Putamen (tissue), 1 donor: ENCODE measurements at regions not wholly inside any gene's neighbourhood (a gene's known extent, or its start where the extent isn't known, plus 50 kb on each side); places are given as distances from the start of the nearest gene placed in this dataset.

Experiments
- DNase-seq: peaks from one replicate; pipeline ENCODE4 v3.0.0-alpha.2; 2016; ENCODE audit warnings: low spot score

- no peak for DNase-seq
These were observed 855.4 kb upstream of the ARPP21 start for GRCh38 chr3:34783876-34784275.

DNA sequence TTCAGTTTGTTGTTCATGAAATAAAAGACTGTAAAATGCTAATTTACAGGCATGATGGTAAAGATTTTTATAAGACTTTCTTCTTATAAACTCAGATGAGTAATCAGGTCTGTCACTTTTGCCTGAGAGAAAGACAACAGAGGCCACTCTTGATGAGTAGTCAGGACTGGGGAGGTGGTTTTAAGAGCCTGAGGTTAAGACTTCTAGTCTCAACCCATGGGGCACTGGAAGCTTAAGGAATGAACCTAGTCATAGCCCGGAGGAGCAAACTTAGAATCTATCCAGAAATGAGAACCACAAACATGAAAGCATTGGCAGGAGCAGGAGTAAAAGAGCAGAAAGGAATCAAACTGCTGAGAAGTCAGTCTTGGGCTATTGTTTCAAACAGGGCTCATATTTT lies 846.3 kb upstream of the ARPP21 start:
- DNase-seq, result no peak

DNA sequence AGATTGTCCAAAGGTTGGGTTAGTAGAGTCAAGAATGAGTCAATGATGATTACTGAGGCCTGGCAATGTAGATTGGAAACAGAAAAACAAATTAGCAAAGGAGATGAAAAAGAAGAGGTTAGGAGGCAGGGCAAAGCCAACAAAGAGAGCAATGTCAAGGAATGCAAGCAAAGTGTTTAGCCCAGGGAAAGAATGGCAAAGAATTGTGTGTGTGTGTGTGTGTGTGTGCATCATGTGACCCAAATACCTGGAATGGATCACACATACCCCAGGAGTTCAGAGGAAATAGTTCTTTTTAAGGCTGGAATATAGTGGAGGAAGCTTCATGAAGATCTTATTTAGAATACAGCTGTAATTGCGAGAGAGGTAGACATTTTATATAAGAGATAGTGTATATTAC lies 831.7 kb upstream of the ARPP21 start:
- no peak for DNase-seq

DNA sequence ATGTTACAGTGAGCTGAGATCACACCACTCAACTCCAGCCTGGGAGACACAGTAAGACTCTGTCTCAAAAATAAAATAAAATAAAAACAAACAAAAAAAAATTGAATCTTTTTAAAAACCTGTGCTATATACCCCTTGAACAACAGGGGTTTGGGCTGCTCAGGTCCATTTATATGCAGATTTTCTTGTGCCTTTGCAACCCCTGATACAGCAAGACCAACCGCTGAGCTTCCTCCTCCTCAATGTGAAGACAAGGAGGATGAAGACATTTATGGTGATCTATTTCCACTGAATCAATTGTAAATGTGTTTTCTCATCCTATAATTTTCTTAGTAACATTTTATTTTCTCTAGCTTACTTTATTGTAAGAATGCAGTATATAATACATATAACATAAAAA lies 831.0 kb upstream of the ARPP21 start:
- DNase-seq, result no peak

GRCh38 chr3:34828847-34829246 lies 810.5 kb upstream of the ARPP21 start:
- DNase-seq, result no peak

DNA sequence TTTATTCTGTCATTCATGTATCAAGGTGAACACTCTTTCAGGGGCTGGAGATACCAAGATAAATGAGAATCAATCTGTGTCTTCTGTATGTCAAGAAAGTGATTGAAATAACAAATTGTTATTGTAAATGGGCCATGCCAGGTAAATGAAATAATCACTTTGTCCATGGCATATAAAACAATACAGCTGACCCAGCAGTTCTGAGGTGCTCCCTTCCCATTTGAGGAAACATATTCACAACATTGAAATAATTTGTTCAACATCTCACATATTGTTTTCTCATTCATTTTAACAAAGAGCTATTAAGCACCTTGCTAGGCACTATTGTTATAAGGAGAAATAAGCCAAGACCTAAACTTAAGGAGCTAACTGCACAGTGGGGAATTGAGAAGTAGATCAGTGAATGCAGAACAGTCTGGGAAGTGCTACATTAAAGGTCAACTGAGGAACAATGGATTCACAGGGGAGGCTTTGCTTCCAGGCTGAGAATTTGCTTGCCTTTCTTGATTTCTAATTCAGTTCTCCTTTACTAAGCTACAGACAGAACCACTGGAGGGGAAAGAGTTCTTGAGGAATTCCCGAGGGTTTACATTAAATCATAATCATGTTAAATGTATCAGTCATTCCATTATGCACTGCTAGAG lies 806.3 kb upstream of the ARPP21 start:
- no peak for DNase-seq

- DNase-seq, result no peak
These were observed 801.2 kb upstream of the ARPP21 start for GRCh38 chr3:34837848-34838741.

DNA sequence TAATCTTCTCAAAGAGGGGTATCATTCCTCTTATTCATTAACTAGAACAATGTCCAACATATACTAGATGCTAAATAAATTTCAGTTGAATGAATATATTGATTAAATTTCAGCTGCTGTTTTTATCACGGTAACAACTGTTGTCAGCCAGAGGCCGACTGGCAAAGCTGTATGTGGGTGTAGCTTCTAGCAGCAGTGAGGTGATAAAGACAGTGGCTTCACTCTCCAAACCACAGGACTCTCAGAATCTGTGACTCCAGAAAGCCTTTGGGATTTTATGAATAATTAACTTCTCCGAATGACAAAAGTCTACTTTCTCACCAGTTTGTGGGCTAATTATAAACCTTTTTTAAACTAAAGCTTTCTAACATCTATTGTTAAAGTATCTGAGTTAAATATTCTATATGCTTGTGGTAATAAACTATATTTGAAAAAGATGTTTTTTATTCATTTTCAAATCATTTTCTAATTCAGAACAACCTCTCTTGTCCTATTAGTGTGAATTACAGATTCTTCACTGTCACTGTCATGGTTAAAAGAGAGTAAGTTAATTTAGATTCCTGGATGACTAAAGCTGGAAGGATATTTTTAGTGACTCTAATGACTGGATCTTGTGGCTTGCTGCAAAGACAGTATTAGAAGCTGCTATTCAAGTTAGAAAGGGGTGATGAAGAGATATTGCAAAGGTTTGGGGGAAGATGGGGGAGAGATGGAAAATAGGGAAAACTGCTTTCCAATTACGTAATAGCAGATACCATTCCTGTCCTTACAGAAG lies 796.4 kb upstream of the ARPP21 start:
- peak; percentile 47 for DNase-seq

- no peak for DNase-seq
These were observed 795.1 kb upstream of the ARPP21 start for GRCh38 chr3:34844323-34844620.

DNA sequence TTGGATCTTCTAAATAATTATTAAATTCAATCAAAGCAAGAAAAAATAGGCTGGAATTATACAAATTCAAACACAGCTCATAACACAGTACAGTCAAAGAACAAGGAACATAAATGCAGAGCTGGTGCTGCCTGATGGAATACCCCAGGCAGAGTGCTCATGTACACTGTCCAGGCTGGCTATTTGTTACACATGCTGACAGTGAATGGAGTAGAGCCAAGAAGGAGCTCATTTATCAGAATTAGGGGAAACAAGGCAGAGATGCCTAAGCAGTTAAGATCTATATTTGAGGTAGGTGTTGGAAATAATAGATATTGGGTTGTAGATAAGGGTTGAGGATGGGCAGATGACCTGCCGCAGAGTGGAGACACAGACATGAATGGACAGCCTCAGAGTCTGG lies 788.2 kb upstream of the ARPP21 start:
- no peak for DNase-seq

DNA sequence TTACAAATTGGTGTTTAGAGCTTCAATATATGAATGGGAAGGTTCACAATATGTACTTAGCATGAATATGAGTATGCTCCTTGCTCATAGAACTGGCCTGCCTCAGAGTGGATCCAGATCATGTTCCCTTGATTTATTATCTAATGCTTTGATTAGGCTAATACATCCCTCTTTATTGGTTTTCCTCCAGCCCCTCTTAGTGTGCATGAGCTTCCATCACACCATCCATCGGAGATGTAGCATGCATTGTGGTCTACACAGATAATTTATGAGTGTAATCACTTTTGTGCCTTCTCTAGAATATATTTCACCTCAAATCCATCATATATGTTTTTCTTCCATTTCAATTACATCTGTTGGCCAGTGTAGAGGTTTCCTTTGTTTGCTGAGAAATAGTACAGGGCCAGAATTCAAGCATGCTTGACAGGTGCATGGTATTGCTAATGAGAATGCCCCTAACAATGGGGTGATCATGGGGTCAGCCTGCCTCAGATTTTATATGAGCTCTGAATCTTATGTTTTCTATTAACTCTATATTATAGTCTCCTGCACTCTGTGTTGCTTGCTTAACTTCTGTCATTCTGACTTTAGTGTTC lies 786.4 kb upstream of the ARPP21 start:
- DNase-seq, result no peak

- DNase-seq, result no peak
These were observed 783.0 kb upstream of the ARPP21 start for GRCh38 chr3:34856081-34856947.

GRCh38 chr3:34858067-34858660 lies 781.2 kb upstream of the ARPP21 start:
- DNase-seq, result no peak

- no peak for DNase-seq
These were observed 779.6 kb upstream of the ARPP21 start for GRCh38 chr3:34859746-34860145.

DNA sequence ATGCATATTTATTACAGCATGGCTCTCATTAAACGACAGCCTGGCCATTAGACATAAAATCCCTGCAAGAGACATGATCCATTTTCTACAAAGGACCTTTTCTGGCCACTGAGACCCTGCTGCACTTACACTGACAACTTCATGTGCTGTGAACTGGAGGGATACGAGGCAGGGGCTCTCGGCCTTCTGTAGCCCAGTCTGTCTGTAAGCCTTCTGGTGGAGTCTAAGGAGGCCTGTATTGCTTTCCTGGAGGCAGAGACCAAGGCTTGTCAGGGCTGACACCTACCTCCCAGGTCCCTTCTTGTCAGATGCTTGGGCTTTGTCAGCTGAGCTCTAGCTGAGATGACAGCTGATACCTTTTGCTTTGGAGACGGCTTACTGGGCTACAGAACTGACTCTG lies 776.9 kb upstream of the ARPP21 start:
- no peak for DNase-seq

DNA sequence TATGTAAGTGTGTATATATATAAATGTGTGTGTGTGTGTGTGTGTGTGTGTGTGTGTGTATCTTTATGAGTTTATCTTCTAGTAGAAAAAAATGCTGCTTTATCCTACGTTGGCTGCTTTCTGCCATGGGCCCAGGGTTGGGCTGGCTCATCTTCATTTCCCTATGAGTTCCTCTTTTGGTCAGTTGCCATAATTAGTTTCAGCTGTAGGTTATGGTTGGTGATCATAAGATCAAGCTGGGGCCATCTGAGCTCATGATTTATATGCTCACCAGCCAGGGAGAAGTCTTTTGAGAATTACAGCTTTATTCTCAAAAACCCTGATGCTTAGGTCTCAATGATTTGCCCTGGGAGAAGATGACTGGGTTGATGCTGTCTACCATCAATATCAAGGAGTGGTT lies 775.8 kb upstream of the ARPP21 start:
- DNase-seq, result no peak

DNA sequence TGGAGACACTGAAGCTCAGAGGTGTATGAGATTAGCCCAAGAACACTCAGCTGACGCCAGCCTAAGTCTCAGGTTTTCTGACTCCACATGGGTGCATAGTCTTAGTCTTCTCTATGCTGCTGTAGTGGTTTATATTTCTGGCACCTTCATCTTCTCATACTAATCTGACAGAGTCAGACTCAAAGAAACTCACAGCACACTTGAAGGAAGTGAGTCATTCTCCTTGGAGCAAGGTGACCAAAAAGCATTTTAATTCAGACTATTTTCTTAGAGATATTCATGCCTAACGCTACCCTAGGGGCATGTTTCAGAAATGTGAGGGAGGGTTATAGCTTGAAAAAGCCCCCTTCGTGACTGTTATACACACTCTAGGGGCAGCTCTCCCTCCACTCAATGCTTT lies 775.3 kb upstream of the ARPP21 start:
- DNase-seq, result no peak

- no peak for DNase-seq
These were observed 774.0 kb upstream of the ARPP21 start for GRCh38 chr3:34865346-34865745.

- DNase-seq, result no peak
These were observed 770.4 kb upstream of the ARPP21 start for GRCh38 chr3:34868935-34869334.

- DNase-seq, result no peak
These were observed 769.6 kb upstream of the ARPP21 start for GRCh38 chr3:34869696-34870095.

GRCh38 chr3:34872406-34872805 lies 766.9 kb upstream of the ARPP21 start:
- DNase-seq, result no peak
